HepG2 (cell line): ENCODE measurements at regions not wholly inside any gene's neighbourhood (a gene's known extent, or its start where the extent isn't known, plus 50 kb on each side); places are given as distances from the start of the nearest gene placed in this dataset.

Experiments
- ARID2 ChIP-seq: sonication (generic); formaldehyde crosslinking; IDR thresholded peaks from 2 replicates; pipeline ENCODE4 v1.8.1; 2022; ENCODE audit warnings: mild to moderate bottlenecking, missing genetic modification reagents, borderline replicate concordance
- HNRNPUL1 ChIP-seq: fragments of 200-400 bp; formaldehyde crosslinking; IDR thresholded peaks from 2 replicates; pipeline ENCODE4 v1.6.1; 2017; ENCODE audit warnings: low read depth, mild to moderate bottlenecking, low read length, moderate library complexity
- NCOA2 ChIP-seq: sonication (generic); formaldehyde crosslinking; IDR thresholded peaks from 2 replicates; pipeline ENCODE4 v1.8.0; 2022; ENCODE audit warnings: inconsistent platforms
- REPIN1 ChIP-seq: sonication (generic); formaldehyde crosslinking; IDR thresholded peaks from 2 replicates; pipeline ENCODE4 v1.8.0; 2022; ENCODE audit warnings: missing genetic modification reagents, low read depth, mild to moderate bottlenecking, borderline replicate concordance
- TF ChIP-seq, protein P1 (sequence below), 2 experiments: IDR thresholded peaks; 2 replicates each; pipeline ENCODE4 v1.6.1; 2011 to 2012; ENCODE audit warnings: low read length in 2 of 2, borderline replicate concordance in 1 of 2, low read depth in 1 of 2, mild to moderate bottlenecking in 1 of 2, moderate library complexity in 1 of 2
- TF ChIP-seq, protein P2 (sequence below), 2 experiments: sonication (generic) in 1 of 2; formaldehyde crosslinking in 1 of 2; IDR thresholded peaks; 2 replicates each; pipeline versions ENCODE4 v1.5.1 to v1.6.1; 2011 to 2020; ENCODE audit warnings: borderline replicate concordance in 1 of 2, low read depth in 1 of 2, low read length in 1 of 2, mild to moderate bottlenecking in 1 of 2, missing genetic modification reagents in 1 of 2, moderate library complexity in 1 of 2
- TF ChIP-seq, protein P3 (sequence below): sonication (generic); formaldehyde crosslinking; IDR thresholded peaks from 2 replicates; pipeline ENCODE4 v1.4.0; 2020; ENCODE audit warnings: missing genetic modification reagents, borderline replicate concordance
- TF ChIP-seq, protein P4 (sequence below): sonication (generic); formaldehyde crosslinking; IDR thresholded peaks from 2 replicates; pipeline ENCODE4 v1.4.0; 2020; ENCODE audit warnings: mild to moderate bottlenecking, low read depth, missing genetic modification reagents
- TF ChIP-seq, protein P5 (sequence below): sonication (generic); formaldehyde crosslinking; IDR thresholded peaks from 2 replicates; pipeline ENCODE4 v1.4.0; 2020; ENCODE audit warnings: missing genetic modification reagents
- TF ChIP-seq, protein P6 (sequence below): sonication (generic); formaldehyde crosslinking; IDR thresholded peaks from 2 replicates; pipeline ENCODE4 v1.4.0; 2020; ENCODE audit warnings: mild to moderate bottlenecking, missing genetic modification reagents

DNA sequence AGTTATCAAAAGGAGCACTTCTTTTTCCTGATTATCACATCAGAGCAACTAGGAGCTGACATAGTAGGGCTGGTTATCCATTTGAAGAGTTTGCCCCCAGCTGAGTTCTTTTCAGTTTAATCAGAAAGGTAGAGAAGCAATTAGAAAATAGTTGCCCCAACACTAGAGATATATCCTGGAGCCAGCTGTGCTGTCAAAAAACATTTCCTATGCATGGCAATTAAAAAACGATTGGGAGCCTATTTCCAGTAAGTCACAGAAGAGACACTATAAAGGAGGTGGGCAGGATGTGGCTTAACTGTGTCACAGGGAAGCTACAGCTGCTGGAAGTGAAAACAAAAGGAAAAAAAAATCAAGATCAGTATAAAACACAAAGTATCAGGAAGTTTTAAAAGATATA lies 155.7 kb upstream of the SLITRK1 start (continued):
- TF ChIP-seq, protein P1, sequence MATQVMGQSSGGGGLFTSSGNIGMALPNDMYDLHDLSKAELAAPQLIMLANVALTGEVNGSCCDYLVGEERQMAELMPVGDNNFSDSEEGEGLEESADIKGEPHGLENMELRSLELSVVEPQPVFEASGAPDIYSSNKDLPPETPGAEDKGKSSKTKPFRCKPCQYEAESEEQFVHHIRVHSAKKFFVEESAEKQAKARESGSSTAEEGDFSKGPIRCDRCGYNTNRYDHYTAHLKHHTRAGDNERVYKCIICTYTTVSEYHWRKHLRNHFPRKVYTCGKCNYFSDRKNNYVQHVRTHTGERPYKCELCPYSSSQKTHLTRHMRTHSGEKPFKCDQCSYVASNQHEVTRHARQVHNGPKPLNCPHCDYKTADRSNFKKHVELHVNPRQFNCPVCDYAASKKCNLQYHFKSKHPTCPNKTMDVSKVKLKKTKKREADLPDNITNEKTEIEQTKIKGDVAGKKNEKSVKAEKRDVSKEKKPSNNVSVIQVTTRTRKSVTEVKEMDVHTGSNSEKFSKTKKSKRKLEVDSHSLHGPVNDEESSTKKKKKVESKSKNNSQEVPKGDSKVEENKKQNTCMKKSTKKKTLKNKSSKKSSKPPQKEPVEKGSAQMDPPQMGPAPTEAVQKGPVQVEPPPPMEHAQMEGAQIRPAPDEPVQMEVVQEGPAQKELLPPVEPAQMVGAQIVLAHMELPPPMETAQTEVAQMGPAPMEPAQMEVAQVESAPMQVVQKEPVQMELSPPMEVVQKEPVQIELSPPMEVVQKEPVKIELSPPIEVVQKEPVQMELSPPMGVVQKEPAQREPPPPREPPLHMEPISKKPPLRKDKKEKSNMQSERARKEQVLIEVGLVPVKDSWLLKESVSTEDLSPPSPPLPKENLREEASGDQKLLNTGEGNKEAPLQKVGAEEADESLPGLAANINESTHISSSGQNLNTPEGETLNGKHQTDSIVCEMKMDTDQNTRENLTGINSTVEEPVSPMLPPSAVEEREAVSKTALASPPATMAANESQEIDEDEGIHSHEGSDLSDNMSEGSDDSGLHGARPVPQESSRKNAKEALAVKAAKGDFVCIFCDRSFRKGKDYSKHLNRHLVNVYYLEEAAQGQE (IDR thresholded peaks at IDR 0.05; ENCODE audit: borderline replicate concordance in 1 of 2, low read depth in 1 of 2, low read length in 2 of 2): no peak
- TF ChIP-seq NCOA2 (CRISPR knock-in tag) (no peak), HNRNPUL1 (no peak), ARID2 (CRISPR knock-in tag) (no peak), REPIN1 (no peak)
- TF ChIP-seq, protein P2, sequence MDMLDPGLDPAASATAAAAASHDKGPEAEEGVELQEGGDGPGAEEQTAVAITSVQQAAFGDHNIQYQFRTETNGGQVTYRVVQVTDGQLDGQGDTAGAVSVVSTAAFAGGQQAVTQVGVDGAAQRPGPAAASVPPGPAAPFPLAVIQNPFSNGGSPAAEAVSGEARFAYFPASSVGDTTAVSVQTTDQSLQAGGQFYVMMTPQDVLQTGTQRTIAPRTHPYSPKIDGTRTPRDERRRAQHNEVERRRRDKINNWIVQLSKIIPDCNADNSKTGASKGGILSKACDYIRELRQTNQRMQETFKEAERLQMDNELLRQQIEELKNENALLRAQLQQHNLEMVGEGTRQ (IDR thresholded peaks at IDR 0.05; ENCODE audit: low read depth, low read length): no peak
- TF ChIP-seq, protein P2 (CRISPR knock-in tag; IDR thresholded peaks at IDR 0.05; ENCODE audit: borderline replicate concordance): no peak
- TF ChIP-seq, protein P3, sequence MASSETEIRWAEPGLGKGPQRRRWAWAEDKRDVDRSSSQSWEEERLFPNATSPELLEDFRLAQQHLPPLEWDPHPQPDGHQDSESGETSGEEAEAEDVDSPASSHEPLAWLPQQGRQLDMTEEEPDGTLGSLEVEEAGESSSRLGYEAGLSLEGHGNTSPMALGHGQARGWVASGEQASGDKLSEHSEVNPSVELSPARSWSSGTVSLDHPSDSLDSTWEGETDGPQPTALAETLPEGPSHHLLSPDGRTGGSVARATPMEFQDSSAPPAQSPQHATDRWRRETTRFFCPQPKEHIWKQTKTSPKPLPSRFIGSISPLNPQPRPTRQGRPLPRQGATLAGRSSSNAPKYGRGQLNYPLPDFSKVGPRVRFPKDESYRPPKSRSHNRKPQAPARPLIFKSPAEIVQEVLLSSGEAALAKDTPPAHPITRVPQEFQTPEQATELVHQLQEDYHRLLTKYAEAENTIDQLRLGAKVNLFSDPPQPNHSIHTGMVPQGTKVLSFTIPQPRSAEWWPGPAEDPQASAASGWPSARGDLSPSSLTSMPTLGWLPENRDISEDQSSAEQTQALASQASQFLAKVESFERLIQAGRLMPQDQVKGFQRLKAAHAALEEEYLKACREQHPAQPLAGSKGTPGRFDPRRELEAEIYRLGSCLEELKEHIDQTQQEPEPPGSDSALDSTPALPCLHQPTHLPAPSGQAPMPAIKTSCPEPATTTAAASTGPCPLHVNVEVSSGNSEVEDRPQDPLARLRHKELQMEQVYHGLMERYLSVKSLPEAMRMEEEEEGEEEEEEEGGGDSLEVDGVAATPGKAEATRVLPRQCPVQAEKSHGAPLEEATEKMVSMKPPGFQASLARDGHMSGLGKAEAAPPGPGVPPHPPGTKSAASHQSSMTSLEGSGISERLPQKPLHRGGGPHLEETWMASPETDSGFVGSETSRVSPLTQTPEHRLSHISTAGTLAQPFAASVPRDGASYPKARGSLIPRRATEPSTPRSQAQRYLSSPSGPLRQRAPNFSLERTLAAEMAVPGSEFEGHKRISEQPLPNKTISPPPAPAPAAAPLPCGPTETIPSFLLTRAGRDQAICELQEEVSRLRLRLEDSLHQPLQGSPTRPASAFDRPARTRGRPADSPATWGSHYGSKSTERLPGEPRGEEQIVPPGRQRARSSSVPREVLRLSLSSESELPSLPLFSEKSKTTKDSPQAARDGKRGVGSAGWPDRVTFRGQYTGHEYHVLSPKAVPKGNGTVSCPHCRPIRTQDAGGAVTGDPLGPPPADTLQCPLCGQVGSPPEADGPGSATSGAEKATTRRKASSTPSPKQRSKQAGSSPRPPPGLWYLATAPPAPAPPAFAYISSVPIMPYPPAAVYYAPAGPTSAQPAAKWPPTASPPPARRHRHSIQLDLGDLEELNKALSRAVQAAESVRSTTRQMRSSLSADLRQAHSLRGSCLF (CRISPR knock-in tag): no peak
- TF ChIP-seq, protein P4, sequence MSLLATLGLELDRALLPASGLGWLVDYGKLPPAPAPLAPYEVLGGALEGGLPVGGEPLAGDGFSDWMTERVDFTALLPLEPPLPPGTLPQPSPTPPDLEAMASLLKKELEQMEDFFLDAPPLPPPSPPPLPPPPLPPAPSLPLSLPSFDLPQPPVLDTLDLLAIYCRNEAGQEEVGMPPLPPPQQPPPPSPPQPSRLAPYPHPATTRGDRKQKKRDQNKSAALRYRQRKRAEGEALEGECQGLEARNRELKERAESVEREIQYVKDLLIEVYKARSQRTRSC (CRISPR knock-in tag): no peak
- TF ChIP-seq, protein P5, sequence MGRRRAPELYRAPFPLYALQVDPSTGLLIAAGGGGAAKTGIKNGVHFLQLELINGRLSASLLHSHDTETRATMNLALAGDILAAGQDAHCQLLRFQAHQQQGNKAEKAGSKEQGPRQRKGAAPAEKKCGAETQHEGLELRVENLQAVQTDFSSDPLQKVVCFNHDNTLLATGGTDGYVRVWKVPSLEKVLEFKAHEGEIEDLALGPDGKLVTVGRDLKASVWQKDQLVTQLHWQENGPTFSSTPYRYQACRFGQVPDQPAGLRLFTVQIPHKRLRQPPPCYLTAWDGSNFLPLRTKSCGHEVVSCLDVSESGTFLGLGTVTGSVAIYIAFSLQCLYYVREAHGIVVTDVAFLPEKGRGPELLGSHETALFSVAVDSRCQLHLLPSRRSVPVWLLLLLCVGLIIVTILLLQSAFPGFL (CRISPR knock-in tag): no peak
- TF ChIP-seq, protein P6, sequence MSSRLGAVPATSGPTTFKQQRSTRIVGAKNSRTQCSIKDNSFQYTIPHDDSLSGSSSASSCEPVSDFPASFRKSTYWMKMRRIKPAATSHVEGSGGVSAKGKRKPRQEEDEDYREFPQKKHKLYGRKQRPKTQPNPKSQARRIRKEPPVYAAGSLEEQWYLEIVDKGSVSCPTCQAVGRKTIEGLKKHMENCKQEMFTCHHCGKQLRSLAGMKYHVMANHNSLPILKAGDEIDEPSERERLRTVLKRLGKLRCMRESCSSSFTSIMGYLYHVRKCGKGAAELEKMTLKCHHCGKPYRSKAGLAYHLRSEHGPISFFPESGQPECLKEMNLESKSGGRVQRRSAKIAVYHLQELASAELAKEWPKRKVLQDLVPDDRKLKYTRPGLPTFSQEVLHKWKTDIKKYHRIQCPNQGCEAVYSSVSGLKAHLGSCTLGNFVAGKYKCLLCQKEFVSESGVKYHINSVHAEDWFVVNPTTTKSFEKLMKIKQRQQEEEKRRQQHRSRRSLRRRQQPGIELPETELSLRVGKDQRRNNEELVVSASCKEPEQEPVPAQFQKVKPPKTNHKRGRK (CRISPR knock-in tag): no peak
